K562 (cell line): ENCODE measurements at regions not wholly inside any gene's neighbourhood (a gene's known extent, or its start where the extent isn't known, plus 50 kb on each side); places are given as distances from the start of the nearest gene placed in this dataset.

ENCODE experiments used
- ATAC-seq: fragments of 200-7000 bp; cut with Tn5 transposase; 3 replicates; pipeline ENCODE4 v1.9.1; 2020; ENCODE audit warnings: moderate library complexity
- BruUV-seq: library from RNA; stranded (reverse); fragments of 400-500 nt; replicated peaks from 2 replicates; lab custom pipeline; 2021; lab: Mats Ljungman, UMichigan
- CTCF ChIA-PET: fragments of 300-600 bp; formaldehyde crosslinking; extraction: SDS; loops from one replicate; lab custom pipeline; 2021; ENCODE audit warnings: low intra/inter-chr PET ratio; lab: Yijun Ruan, JAX
- POLR2A ChIA-PET: fragments of 300-600, 350-650 bp; sonication (Branson Sonifier 250); formaldehyde crosslinking; extraction: SDS; loops from one replicate; lab custom pipeline; 2021; ENCODE audit warnings: antibody characterized with exemption, inconsistent platforms; lab: Yijun Ruan, JAX
- DNase-seq, 4 experiments: peaks; one replicate each; pipeline versions ENCODE4 v3.0.0 to v3.0.0-alpha.2; 2011 to 2018; ENCODE audit warnings: low spot score in 3 of 4, mixed read lengths in 3 of 4; ENCODE audit errors: extremely low read depth in 1 of 4
- FAIRE-seq: peaks from 2 replicates; lab custom pipeline; 2011; peaks lifted over from hg19 to GRCh38; lab: Jason Lieb, UNC
- H2AFZ ChIP-seq: 2 replicates; pipeline ENCODE4 v1.6.0; 2011; ENCODE audit warnings: low read depth, low read length, control low read depth, inconsistent platforms
- H3K27ac ChIP-seq: fragments of 200-600 bp; 3 replicates; pipeline ENCODE4 v1.8.0; 2011; ENCODE audit warnings: low read depth, mild to moderate bottlenecking, control low read depth, inconsistent platforms, low read length, moderate library complexity, mixed read lengths; ENCODE audit errors: extremely low read depth
- H3K27me3 ChIP-seq, 2 experiments: fragments of 300-600 bp in 1 of 2; 2 replicates in 1 of 2; 3 replicates in 1 of 2; pipeline versions ENCODE4 v1.6.0 to v1.8.0; 2011; ENCODE audit warnings: inconsistent platforms in 2 of 2, low read length in 2 of 2, mild to moderate bottlenecking in 1 of 2, mixed read lengths in 1 of 2, moderate library complexity in 1 of 2; ENCODE audit not compliant: control insufficient read depth in 2 of 2, insufficient read depth in 2 of 2
- H3K36me3 ChIP-seq: fragments of 300-600 bp; 3 replicates; pipeline ENCODE4 v1.8.0; 2011; ENCODE audit warnings: mild to moderate bottlenecking, low read length, inconsistent platforms; ENCODE audit not compliant: control insufficient read depth, insufficient read depth
- H3K4me1 ChIP-seq, 2 experiments: fragments of 200-600 bp in 1 of 2; replicated peaks in 1 of 2; 2 replicates in 1 of 2; 3 replicates in 1 of 2; pipeline versions ENCODE4 v1.5.1 to v1.8.0; 2011; ENCODE audit warnings: inconsistent platforms in 2 of 2, low read length in 2 of 2, mild to moderate bottlenecking in 1 of 2, mixed read lengths in 1 of 2, moderate library complexity in 1 of 2; ENCODE audit not compliant: control insufficient read depth in 2 of 2, insufficient read depth in 2 of 2
- H3K4me2 ChIP-seq: 2 replicates; pipeline ENCODE4 v1.6.1; 2011; ENCODE audit warnings: low read length, control low read depth, inconsistent platforms, mixed read lengths; ENCODE audit not compliant: insufficient read depth
- H3K4me3 ChIP-seq: fragments of 200-600 bp; sonication (generic), shearing (Covaris generic); 2 replicates; pipeline ENCODE4 v1.5.1; 2016; ENCODE audit warnings: control low read depth, inconsistent platforms
- H3K79me2 ChIP-seq: fragments of 200-600 bp; 3 replicates; pipeline ENCODE4 v1.8.0; 2011; ENCODE audit warnings: low read length, inconsistent platforms; ENCODE audit not compliant: control insufficient read depth, insufficient read depth
- H3K9ac ChIP-seq, 2 experiments: 2 replicates each; pipeline versions ENCODE4 v1.6.0 to v1.6.1; 2011; ENCODE audit warnings: low read depth in 2 of 2, low read length in 2 of 2, control low read depth in 1 of 2, inconsistent platforms in 1 of 2, mild to moderate bottlenecking in 1 of 2, mixed read lengths in 1 of 2; ENCODE audit not compliant: insufficient read depth in 1 of 2
- H3K9me1 ChIP-seq: one replicate; pipeline ENCODE4 v1.6.0; 2011; ENCODE audit warnings: inconsistent platforms, mild to moderate bottlenecking, low read length, moderate library complexity; ENCODE audit not compliant: control insufficient read depth, insufficient read depth
- H3K9me3 ChIP-seq: replicated peaks from 2 replicates; pipeline ENCODE4 v1.5.1; 2011; ENCODE audit warnings: low read depth, low read length, inconsistent platforms; ENCODE audit not compliant: control insufficient read depth, insufficient read depth
- H4K20me1 ChIP-seq: replicated peaks from 2 replicates; pipeline ENCODE4 v1.6.1; 2011; ENCODE audit warnings: low read length, inconsistent platforms, mixed read lengths; ENCODE audit not compliant: control insufficient read depth, insufficient read depth
- ATF1 ChIP-seq, 2 experiments: fragments of 450-650 bp in 1 of 2; IDR thresholded peaks; 2 replicates each; pipeline ENCODE4 v1.6.1; 2016; ENCODE audit warnings: missing compliant biosample characterization in 1 of 2, missing genetic modification characterization in 1 of 2
- C11orf30 ChIP-seq: fragments of 450-650 bp; IDR thresholded peaks from 2 replicates; pipeline ENCODE4 v1.6.1; 2016; ENCODE audit warnings: low read depth, mild to moderate bottlenecking
- CREBBP ChIP-seq: IDR thresholded peaks from one replicate; pipeline ENCODE4 v1.6.1; 2012; ENCODE audit warnings: low read depth, mild to moderate bottlenecking, control low read depth, inconsistent platforms, low read length
- GTF2B ChIP-seq: IDR thresholded peaks from 2 replicates; pipeline ENCODE4 v1.6.1; 2011; ENCODE audit not compliant: insufficient read length; ENCODE audit errors: extremely low read depth
- KHSRP ChIP-seq: fragments of 450-650 bp; IDR thresholded peaks from 2 replicates; pipeline ENCODE4 v1.6.1; 2017
- MECOM ChIP-seq: fragments of 250-450 bp; sonication (Bioruptor Pico); IDR thresholded peaks from 2 replicates; pipeline ENCODE4 v1.8.0; 2022; ENCODE audit warnings: inconsistent platforms
- NUFIP1 ChIP-seq: fragments of 450-650 bp; IDR thresholded peaks from 2 replicates; pipeline ENCODE4 v1.6.1; 2018; ENCODE audit not compliant: partially characterized antibody
- ZHX1 ChIP-seq: fragments of 150-350 bp; conservative IDR thresholded peaks from 2 replicates; pipeline ENCODE4 v1.6.1; 2014; ENCODE audit warnings: low read length
- ZNF232 ChIP-seq: sonication (generic); formaldehyde crosslinking; IDR thresholded peaks from 2 replicates; pipeline ENCODE4 v1.8.0; 2022; ENCODE audit warnings: mild to moderate bottlenecking, missing genetic modification reagents
- ZNF311 ChIP-seq: fragments of 250-450 bp; sonication (Bioruptor Pico); IDR thresholded peaks from 2 replicates; pipeline ENCODE4 v1.4.0; 2020; ENCODE audit warnings: mild to moderate bottlenecking, moderate library complexity
- WGBS: fragments of 100-300 bp; shearing (Covaris generic); methylation state at CpG from one replicate; pipeline ENCODE4 v1.1.6; 2016; ENCODE audit warnings: low coverage, mixed read lengths; ENCODE audit not compliant: insufficient coverage; ENCODE audit errors: missing lambda C conversion rate; 5-methylcytosine and 5-hydroxymethylcytosine counted together
- in situ Hi-C: fragments of 300-500 bp; cut with MboI; formaldehyde crosslinking; loops from 4 replicates; pipeline ENCODE4 v1.15.0; 2018; ENCODE audit warnings: inconsistent platforms, mixed read lengths
- intact Hi-C: fragments of 100-400 bp; cut with micrococcal nuclease; formaldehyde crosslinking; loops from 2 replicates; pipeline ENCODE4 v1.14.2; 2022
- TF ChIP-seq, protein P1 (sequence below): fragments of 450-650 bp; formaldehyde crosslinking; IDR thresholded peaks from 2 replicates; pipeline ENCODE4 v1.4.0; 2020; ENCODE audit warnings: mild to moderate bottlenecking, moderate library complexity
- TF ChIP-seq, protein P2 (sequence below), 2 experiments: fragments of 450-650 bp; IDR thresholded peaks; 2 replicates each; pipeline ENCODE4 v1.6.1; 2018; ENCODE audit warnings: mild to moderate bottlenecking in 2 of 2, low read depth in 1 of 2; ENCODE audit not compliant: partially characterized antibody in 2 of 2

DNA sequence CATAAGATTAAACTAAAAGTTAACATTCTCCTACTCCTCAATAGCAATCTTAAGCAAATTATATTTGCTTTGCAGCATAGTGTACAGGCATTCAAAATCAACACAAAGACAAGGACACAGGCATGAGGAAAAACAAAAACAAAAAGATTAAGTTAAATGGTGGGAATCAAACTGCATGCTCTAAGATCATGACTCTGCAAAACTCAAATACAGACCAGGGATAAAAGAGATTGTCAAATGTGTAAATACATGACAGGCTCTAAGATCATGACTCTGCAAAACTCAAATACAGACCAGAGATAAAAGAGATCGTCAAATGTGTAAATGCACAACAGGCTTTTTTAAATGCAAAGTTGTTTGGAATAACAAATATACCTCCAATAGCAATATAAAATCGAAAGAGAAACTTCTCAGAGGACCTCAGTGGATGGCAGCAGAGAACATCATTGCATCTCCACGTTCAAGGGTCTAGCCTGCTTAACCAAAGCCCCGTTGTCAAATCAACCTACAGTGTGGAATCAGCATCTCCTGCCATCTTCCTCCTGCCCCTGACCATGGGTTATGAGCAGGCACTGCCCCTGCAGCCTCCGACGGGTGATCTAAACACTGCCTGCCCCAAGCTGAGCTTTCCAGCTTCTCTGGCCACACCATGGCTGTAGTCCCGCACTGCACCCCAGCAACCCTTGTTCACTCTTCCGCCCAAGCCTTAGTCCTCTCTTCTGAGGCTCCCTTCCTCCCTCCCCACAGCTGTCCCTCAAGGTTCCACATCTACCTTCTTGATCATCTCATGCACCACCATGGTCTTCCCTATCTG is 446.1 kb downstream of the SOX9 start:
- Histone ChIP-seq H3K9me1 (no peaks in the 10 kb centered on the region), H4K20me1 (no peaks in the 10 kb centered on the region), H3K4me1 (peaks cover 0 to 9% of the 10 kb centered on the region in 2 experiments; a peak in 3 of 5 replicates), H3K27me3 (peaks cover 2 to 44% of the 10 kb centered on the region in 2 experiments; a peak in 4 of 5 replicates), H2AFZ (no peak overlapping the region; the same call in 1 of the 2 replicates), H3K9me3 (no peaks in the 10 kb centered on the region), H3K4me2 (peak overlapping the region; percentile 21), H3K27ac (no peak overlapping the region), H3K79me2 (no peaks in the 10 kb centered on the region), H3K4me3 (no peak overlapping the region), H3K9ac (0 out of 4 replicates have a peak overlapping the region, but pooled peaks of 1 of the 2 experiments have one; percentile 26), H3K36me3 (no peaks in the 10 kb centered on the region)
- DNase-seq = peak in 1 of 4 experiments; percentile 3
- BruUV-seq = no TSS peak
- peak; percentile 49 for FAIRE-seq
- ATAC-seq = peak; percentile 71
- intact Hi-C loops (loop anchor here (10.0 kb wide), 1 partner anchor 798 kb away; no protein-coding TSS in a partner anchor), in situ Hi-C loops (loop anchor here (10.0 kb wide), 1 partner anchor 618 kb away; no protein-coding TSS in a partner anchor)
- POLR2A ChIA-PET = interaction anchor here (0.6 kb wide), 1 partner anchor 219 kb away, joined by 3 read pairs; no protein-coding TSS in a partner anchor
- CTCF ChIA-PET = no interaction called here
- 2% methylated on average over 8 of the region's 8 CpGs for WGBS
- no peak for TF ChIP-seq ZNF311 (CRISPR knock-in tag)
- no peak for TF ChIP-seq ZHX1
- TF ChIP-seq C11orf30 = peak; percentile 95
- TF ChIP-seq CREBBP = no peak
- TF ChIP-seq MECOM = no peak
- TF ChIP-seq GTF2B = no peak
- TF ChIP-seq, protein P1, sequence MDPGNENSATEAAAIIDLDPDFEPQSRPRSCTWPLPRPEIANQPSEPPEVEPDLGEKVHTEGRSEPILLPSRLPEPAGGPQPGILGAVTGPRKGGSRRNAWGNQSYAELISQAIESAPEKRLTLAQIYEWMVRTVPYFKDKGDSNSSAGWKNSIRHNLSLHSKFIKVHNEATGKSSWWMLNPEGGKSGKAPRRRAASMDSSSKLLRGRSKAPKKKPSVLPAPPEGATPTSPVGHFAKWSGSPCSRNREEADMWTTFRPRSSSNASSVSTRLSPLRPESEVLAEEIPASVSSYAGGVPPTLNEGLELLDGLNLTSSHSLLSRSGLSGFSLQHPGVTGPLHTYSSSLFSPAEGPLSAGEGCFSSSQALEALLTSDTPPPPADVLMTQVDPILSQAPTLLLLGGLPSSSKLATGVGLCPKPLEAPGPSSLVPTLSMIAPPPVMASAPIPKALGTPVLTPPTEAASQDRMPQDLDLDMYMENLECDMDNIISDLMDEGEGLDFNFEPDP (CRISPR knock-in tag) = no peak
- TF ChIP-seq ATF1 (CRISPR knock-in tag; IDR thresholded peaks at IDR 0.05) = no peak
- TF ChIP-seq ATF1 (tag; IDR thresholded peaks at IDR 0.05) = no peak
- no peak for TF ChIP-seq KHSRP
- TF ChIP-seq, protein P2, sequence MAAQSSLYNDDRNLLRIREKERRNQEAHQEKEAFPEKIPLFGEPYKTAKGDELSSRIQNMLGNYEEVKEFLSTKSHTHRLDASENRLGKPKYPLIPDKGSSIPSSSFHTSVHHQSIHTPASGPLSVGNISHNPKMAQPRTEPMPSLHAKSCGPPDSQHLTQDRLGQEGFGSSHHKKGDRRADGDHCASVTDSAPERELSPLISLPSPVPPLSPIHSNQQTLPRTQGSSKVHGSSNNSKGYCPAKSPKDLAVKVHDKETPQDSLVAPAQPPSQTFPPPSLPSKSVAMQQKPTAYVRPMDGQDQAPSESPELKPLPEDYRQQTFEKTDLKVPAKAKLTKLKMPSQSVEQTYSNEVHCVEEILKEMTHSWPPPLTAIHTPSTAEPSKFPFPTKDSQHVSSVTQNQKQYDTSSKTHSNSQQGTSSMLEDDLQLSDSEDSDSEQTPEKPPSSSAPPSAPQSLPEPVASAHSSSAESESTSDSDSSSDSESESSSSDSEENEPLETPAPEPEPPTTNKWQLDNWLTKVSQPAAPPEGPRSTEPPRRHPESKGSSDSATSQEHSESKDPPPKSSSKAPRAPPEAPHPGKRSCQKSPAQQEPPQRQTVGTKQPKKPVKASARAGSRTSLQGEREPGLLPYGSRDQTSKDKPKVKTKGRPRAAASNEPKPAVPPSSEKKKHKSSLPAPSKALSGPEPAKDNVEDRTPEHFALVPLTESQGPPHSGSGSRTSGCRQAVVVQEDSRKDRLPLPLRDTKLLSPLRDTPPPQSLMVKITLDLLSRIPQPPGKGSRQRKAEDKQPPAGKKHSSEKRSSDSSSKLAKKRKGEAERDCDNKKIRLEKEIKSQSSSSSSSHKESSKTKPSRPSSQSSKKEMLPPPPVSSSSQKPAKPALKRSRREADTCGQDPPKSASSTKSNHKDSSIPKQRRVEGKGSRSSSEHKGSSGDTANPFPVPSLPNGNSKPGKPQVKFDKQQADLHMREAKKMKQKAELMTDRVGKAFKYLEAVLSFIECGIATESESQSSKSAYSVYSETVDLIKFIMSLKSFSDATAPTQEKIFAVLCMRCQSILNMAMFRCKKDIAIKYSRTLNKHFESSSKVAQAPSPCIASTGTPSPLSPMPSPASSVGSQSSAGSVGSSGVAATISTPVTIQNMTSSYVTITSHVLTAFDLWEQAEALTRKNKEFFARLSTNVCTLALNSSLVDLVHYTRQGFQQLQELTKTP (IDR thresholded peaks at IDR 0.05; ENCODE audit: low read depth in 1 of 2, partially characterized antibody in 2 of 2) = no peak
- TF ChIP-seq ZNF232 (CRISPR knock-in tag) = no peak
- no peak for TF ChIP-seq NUFIP1
